ENCODE measurements at regions not wholly inside any gene's neighbourhood (a gene's known extent, or its start where the extent isn't known, plus 50 kb on each side); places are given as distances from the start of the nearest gene placed in this dataset.
"Not testable (repeated sequence)": the region's sequence is repeated elsewhere in the genome, so short reads cannot be mapped to it uniquely, and the experiment has no call there.

DNA sequence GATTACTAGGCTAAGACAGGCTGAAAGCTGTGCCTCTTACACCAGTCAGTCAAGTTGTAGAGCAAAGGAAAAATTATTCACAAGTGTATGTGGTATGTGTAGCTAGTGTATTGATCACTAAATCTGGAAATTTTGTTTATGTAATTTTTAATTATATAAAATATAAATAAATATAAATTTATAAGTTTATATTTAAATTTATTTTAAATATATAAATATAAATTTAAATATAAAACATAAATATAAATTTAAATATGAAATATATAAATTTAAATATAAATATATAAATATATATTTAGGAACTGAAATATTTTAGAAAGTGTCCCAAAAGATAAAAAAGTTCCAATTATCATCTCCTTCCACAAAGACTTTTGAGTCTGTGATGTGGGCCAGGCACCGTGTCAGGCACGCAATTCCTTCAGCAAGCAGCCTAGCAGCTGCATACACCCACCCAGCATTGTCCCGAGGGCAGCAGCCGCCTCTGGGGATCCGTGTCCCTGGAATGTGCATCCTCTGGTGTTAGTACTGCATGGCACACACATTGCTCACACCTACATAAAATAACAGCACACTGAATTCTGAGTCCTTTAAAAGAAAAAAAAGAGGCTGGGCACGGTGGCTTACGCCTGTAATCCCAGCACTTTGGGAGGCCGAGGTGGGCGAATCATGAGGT is 1098.0 kb downstream of the BRD1 start:
- H3K9me3 ChIP-seq (ENCODE audit: low read depth, low read length) = peaks cover 11% of the 10 kb centered on the region
- no peaks in the 10 kb centered on the region for H3K27me3 ChIP-seq (ENCODE audit: insufficient read depth, low read length)
- no peaks in the 10 kb centered on the region for H3K4me1 ChIP-seq (ENCODE audit: insufficient read depth, low read length)
- H3K4me3 ChIP-seq (ENCODE audit: low read length) = no peak overlapping the region

GRCh38 chr22:48727454-48728058 is 1100.1 kb downstream of the BRD1 start:
- peaks cover 11% of the 10 kb centered on the region for H3K9me3 ChIP-seq (ENCODE audit: low read depth, low read length)
- H3K4me3 ChIP-seq (ENCODE audit: low read length) = no peak overlapping the region
- no peaks in the 10 kb centered on the region for H3K27me3 ChIP-seq (ENCODE audit: insufficient read depth, low read length)
- H3K4me1 ChIP-seq (ENCODE audit: insufficient read depth, low read length) = no peaks in the 10 kb centered on the region

DNA sequence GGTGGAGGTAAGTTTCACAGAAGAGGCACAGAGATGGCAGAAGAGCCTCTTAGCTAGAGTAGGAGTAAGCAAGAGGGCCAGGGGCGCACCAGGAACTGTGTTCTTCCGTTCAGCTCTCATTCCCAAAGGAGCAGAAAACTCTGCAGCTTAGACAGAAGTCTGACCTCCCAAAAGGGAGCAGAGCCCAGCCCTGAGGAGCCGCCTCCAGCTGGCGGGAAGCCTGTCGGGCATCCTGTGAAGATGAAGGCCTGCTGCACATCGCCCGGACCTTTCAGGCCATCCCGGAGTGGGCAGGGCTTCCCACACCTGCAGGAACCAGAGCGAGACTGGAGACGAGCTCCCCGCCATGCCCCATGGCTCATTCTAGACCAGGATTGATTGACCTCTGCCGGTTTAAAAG is 1102.8 kb downstream of the BRD1 start:
- H3K4me3 ChIP-seq (ENCODE audit: low read length) = no peak overlapping the region
- peaks cover 11% of the 10 kb centered on the region for H3K9me3 ChIP-seq (ENCODE audit: low read depth, low read length)
- H3K27me3 ChIP-seq (ENCODE audit: insufficient read depth, low read length) = no peaks in the 10 kb centered on the region
- no peaks in the 10 kb centered on the region for H3K4me1 ChIP-seq (ENCODE audit: insufficient read depth, low read length)

DNA sequence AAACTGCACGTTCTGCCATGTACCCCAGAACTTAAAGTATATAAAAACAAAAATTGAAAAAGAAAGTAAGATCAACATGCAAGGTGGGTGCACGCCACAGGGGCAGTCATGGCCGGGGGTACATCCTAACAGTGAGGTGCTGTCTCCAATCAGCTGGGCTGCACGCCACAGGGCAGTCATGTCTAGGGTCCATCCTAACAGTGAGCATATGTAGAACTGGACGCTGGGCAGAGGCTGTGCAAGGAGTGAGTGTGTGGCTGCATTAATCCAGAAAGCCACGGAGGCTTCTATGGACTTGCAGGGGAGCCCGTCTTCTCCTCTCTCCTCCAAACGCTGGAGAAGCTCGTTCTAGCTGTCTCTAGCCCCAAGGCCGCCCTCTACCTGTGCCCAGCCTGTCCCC is 1105.0 kb downstream of the BRD1 start:
- Histone ChIP-seq H3K9me3 (ENCODE audit: low read depth, low read length) (peaks cover 8% of the 10 kb centered on the region), H3K4me1 (ENCODE audit: insufficient read depth, low read length) (no peaks in the 10 kb centered on the region), H3K4me3 (ENCODE audit: low read length) (no peak overlapping the region), H3K27me3 (ENCODE audit: insufficient read depth, low read length) (no peaks in the 10 kb centered on the region)

DNA sequence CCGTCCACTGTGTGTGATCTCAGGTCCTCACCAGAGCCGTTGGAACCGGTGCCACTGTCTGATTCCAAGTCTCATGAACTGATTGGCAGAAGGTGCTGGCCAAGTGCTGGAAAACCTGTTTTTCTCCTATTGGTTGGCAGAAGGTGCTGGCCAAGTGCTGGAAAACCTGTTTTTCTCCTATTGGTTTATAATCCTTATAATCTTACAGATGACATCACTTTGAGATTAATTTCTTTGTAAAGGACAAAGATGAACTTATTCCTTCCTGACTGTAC is 1106.3 kb downstream of the BRD1 start:
- H3K4me1 ChIP-seq (ENCODE audit: insufficient read depth, low read length) = no peaks in the 10 kb centered on the region
- H3K27me3 ChIP-seq (ENCODE audit: insufficient read depth, low read length) = no peaks in the 10 kb centered on the region
- H3K9me3 ChIP-seq (ENCODE audit: low read depth, low read length) = no peaks in the 10 kb centered on the region
- no peak overlapping the region for H3K4me3 ChIP-seq (ENCODE audit: low read length)

- Histone ChIP-seq H3K4me1 (ENCODE audit: insufficient read depth, low read length) (no peaks in the 10 kb centered on the region), H3K4me3 (ENCODE audit: low read length) (no peak overlapping the region), H3K9me3 (ENCODE audit: low read depth, low read length) (no peaks in the 10 kb centered on the region), H3K27me3 (ENCODE audit: insufficient read depth, low read length) (no peaks in the 10 kb centered on the region)
Measured at GRCh38 chr22:48720662-48721394, 1106.8 kb downstream of the BRD1 start.

DNA sequence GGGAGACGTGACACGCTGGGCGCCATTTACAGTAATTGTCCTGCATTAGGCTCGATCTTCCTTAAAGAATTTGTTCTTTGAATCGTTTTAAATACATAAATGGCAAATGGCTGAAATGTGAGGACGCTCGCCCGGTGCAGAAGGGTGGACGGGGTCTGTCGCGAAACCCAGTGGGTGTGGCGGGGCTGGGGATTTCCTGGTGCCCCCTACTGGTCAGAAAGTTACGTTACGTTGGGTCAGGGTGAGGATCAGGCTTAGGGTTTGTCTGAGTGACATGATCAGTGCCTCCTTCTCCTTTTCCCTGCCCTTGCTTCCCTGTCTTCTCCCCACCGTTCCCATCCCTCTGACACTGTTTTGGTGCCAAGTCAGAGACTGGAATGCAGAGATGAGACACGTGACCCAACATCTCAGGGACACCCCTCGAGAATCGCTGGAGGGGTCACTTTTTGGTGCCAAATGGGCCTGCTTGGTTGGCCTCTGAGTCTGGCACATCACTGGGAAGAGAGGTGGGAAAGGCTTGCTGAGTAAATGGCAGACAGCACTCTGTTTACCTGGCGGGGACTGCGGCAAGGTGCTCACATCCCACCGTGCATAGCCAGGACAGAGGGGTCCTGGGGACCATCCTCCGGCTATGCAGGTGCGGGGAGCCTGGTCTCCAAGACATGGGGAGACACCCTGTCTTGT is 1107.6 kb downstream of the BRD1 start:
- H3K9me3 ChIP-seq (ENCODE audit: low read depth, low read length) = no peaks in the 10 kb centered on the region
- H3K4me1 ChIP-seq (ENCODE audit: insufficient read depth, low read length) = no peaks in the 10 kb centered on the region
- no peak overlapping the region for H3K4me3 ChIP-seq (ENCODE audit: low read length)
- H3K27me3 ChIP-seq (ENCODE audit: insufficient read depth, low read length) = no peaks in the 10 kb centered on the region

- Histone ChIP-seq H3K9me3 (ENCODE audit: low read depth, low read length) (no peaks in the 10 kb centered on the region), H3K27me3 (ENCODE audit: insufficient read depth, low read length) (no peaks in the 10 kb centered on the region), H3K4me1 (ENCODE audit: insufficient read depth, low read length) (no peaks in the 10 kb centered on the region), H3K4me3 (ENCODE audit: low read length) (no peak overlapping the region)
Measured at GRCh38 chr22:48718818-48719500, 1108.7 kb downstream of the BRD1 start.

- H3K27me3 ChIP-seq (ENCODE audit: insufficient read depth, low read length) = no peaks in the 10 kb centered on the region
- no peak overlapping the region for H3K4me3 ChIP-seq (ENCODE audit: low read length)
- no peaks in the 10 kb centered on the region for H3K4me1 ChIP-seq (ENCODE audit: insufficient read depth, low read length)
- H3K9me3 ChIP-seq (ENCODE audit: low read depth, low read length) = no peaks in the 10 kb centered on the region
Measured at GRCh38 chr22:48717883-48718817, 1109.5 kb downstream of the BRD1 start.

- H3K4me1 ChIP-seq (ENCODE audit: insufficient read depth, low read length) = no peaks in the 10 kb centered on the region
- no peaks in the 10 kb centered on the region for H3K27me3 ChIP-seq (ENCODE audit: insufficient read depth, low read length)
- no peaks in the 10 kb centered on the region for H3K9me3 ChIP-seq (ENCODE audit: low read depth, low read length)
- no peak overlapping the region for H3K4me3 ChIP-seq (ENCODE audit: low read length)
Measured at GRCh38 chr22:48717076-48717810, 1110.4 kb downstream of the BRD1 start.

DNA sequence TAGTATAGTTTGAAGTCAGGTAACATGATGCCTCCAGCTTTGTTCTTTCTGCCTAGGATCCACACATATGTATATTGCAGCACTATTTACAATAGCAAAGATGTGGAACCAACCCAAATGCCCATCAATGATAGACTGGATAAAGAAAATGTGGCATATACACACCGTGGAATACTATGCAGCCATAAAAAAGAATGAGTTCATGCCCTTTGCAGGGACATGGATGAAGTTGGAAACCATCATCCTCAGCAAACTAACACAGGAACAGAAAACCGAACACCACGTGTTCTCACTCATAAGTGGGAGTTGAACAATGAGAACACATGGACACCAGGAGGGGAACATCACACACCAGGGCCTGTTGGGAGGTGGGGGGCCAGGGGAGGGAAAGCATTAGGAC is 1111.5 kb downstream of the BRD1 start:
- not testable (repeated sequence) for H3K4me1 ChIP-seq (ENCODE audit: insufficient read depth, low read length); H3K4me3 ChIP-seq (ENCODE audit: low read length); H3K9me3 ChIP-seq (ENCODE audit: low read depth, low read length); H3K27me3 ChIP-seq (ENCODE audit: insufficient read depth, low read length)

DNA sequence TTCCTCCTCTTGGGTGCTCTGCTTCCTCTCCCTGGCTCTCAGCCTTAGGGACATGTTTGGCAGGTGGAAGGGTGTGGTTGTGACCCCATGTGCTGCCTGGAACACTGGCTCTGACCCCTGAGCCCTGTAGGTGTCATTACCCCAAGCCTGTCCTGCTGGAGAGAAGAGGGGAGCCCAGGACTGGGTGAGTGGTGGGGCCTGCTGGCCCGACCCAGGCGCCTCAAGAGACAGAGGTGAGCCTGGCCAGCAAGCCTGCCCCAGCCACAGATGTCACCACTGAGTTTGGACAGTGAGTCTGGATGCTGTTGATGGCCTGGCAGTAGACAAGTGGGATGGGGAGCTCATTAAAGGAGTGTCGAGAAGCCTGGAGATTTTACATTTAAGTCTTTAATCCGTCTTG is 1112.2 kb downstream of the BRD1 start:
- Histone ChIP-seq H3K4me3 (ENCODE audit: low read length) (no peak overlapping the region), H3K4me1 (ENCODE audit: insufficient read depth, low read length) (no peaks in the 10 kb centered on the region), H3K27me3 (ENCODE audit: insufficient read depth, low read length) (no peaks in the 10 kb centered on the region), H3K9me3 (ENCODE audit: low read depth, low read length) (no peaks in the 10 kb centered on the region)

GRCh38 chr22:48714231-48714630 is 1113.4 kb downstream of the BRD1 start:
- H3K27me3 ChIP-seq (ENCODE audit: insufficient read depth, low read length) = no peaks in the 10 kb centered on the region
- H3K4me3 ChIP-seq (ENCODE audit: low read length) = no peak overlapping the region
- H3K9me3 ChIP-seq (ENCODE audit: low read depth, low read length) = no peaks in the 10 kb centered on the region
- no peaks in the 10 kb centered on the region for H3K4me1 ChIP-seq (ENCODE audit: insufficient read depth, low read length)

Data from mononuclear cell (primary cell).